Keratinocyte (primary cell): ENCODE measurements at regions not wholly inside any gene's neighbourhood (a gene's known extent, or its start where the extent isn't known, plus 50 kb on each side); places are given as distances from the start of the nearest gene placed in this dataset.

ENCODE experiments used
- DNase-seq: peaks from one replicate; pipeline ENCODE4 v3.0.0-alpha.2; 2011; ENCODE audit warnings: low read depth, missing footprints, low spot score
- FAIRE-seq: peaks from 2 replicates; lab custom pipeline; 2011; peaks lifted over from hg19 to GRCh38; lab: Jason Lieb, UNC
- H2AFZ ChIP-seq: 2 replicates; pipeline ENCODE4 v1.6.0; 2012; ENCODE audit warnings: low read length, control low read depth, inconsistent platforms; ENCODE audit not compliant: control insufficient read depth
- H3K27ac ChIP-seq: 2 replicates; pipeline ENCODE4 v1.5.1; 2011; ENCODE audit warnings: low read length; ENCODE audit not compliant: control insufficient read depth, insufficient read depth
- H3K27me3 ChIP-seq: 3 replicates; pipeline ENCODE4 v1.6.0; 2011; ENCODE audit warnings: low read length; ENCODE audit not compliant: control insufficient read depth, insufficient read depth; ENCODE audit errors: extremely low read depth
- H3K36me3 ChIP-seq, 2 experiments: 2 replicates in 1 of 2; 3 replicates in 1 of 2; pipeline ENCODE4 v1.5.1; 2011; ENCODE audit warnings: low read length in 2 of 2, mild to moderate bottlenecking in 1 of 2; ENCODE audit not compliant: control insufficient read depth in 2 of 2, insufficient read depth in 2 of 2; ENCODE audit errors: extremely low read depth in 1 of 2
- H3K4me1 ChIP-seq: 3 replicates; pipeline ENCODE4 v1.5.1; 2011; ENCODE audit warnings: low read length; ENCODE audit not compliant: control insufficient read depth, insufficient read depth; ENCODE audit errors: extremely low read depth
- H3K4me2 ChIP-seq: 3 replicates; pipeline ENCODE4 v1.6.0; 2011; ENCODE audit warnings: low read depth, low read length; ENCODE audit not compliant: control insufficient read depth, insufficient read depth; ENCODE audit errors: extremely low read depth
- H3K4me3 ChIP-seq, 3 experiments: fragments of 200-600 bp in 1 of 3; sonication (generic) in 1 of 3; 2 replicates in 2 of 3; 3 replicates in 1 of 3; pipeline ENCODE4 v1.5.1; 2011 to 2016; ENCODE audit warnings: low read length in 3 of 3, mild to moderate bottlenecking in 3 of 3, control low read depth in 2 of 3, inconsistent platforms in 1 of 3, low read depth in 1 of 3, mixed read lengths in 1 of 3, mixed run types in 1 of 3, moderate library complexity in 1 of 3; ENCODE audit not compliant: control insufficient read depth in 2 of 3, insufficient read depth in 2 of 3; ENCODE audit errors: extremely low read depth in 1 of 3
- H3K79me2 ChIP-seq: 2 replicates; pipeline ENCODE4 v1.6.0; 2012; ENCODE audit warnings: low read length; ENCODE audit not compliant: control insufficient read depth, insufficient read depth
- H3K9ac ChIP-seq: 3 replicates; pipeline ENCODE4 v1.6.0; 2011; ENCODE audit warnings: low read length; ENCODE audit not compliant: control insufficient read depth, insufficient read depth; ENCODE audit errors: extremely low read depth
- H3K9me1 ChIP-seq: 3 replicates; pipeline ENCODE4 v1.6.0; 2011; ENCODE audit warnings: low read length; ENCODE audit not compliant: control insufficient read depth, insufficient read depth; ENCODE audit errors: extremely low read depth
- H3K9me3 ChIP-seq: 2 replicates; pipeline ENCODE4 v1.5.1; 2012; ENCODE audit warnings: low read depth, low read length; ENCODE audit not compliant: control insufficient read depth
- H4K20me1 ChIP-seq: 3 replicates; pipeline ENCODE4 v1.6.0; 2011; ENCODE audit warnings: low read length; ENCODE audit not compliant: control insufficient read depth, insufficient read depth; ENCODE audit errors: extremely low read depth
- CTCF ChIP-seq, 3 experiments: IDR thresholded peaks in 1 of 3; conservative IDR thresholded peaks in 1 of 3; optimal IDR thresholded peaks in 1 of 3; 2 replicates in 2 of 3; 3 replicates in 1 of 3; pipeline versions ENCODE3 to v1.5.1; 2011; ENCODE audit warnings: low read length in 3 of 3, mild to moderate bottlenecking in 3 of 3, moderate library complexity in 2 of 3, control low read depth in 1 of 3, inconsistent platforms in 1 of 3; ENCODE audit not compliant: insufficient read depth in 2 of 3; ENCODE audit errors: extremely low read depth in 1 of 3
- EZH2 ChIP-seq: IDR thresholded peaks from one replicate; pipeline ENCODE4 v1.6.1; 2012; ENCODE audit warnings: inconsistent platforms, mild to moderate bottlenecking, low read length, moderate library complexity
- dilution Hi-C: fragments of 300-500 bp; cut with MboI; formaldehyde crosslinking; loops from one replicate; pipeline ENCODE4 v1.7.0; 2020; ENCODE audit warnings: low sequenced_read_pairs; ENCODE audit not compliant: extremely low pct_ligation_motif_present

- no peaks in the 10 kb centered on the region for H3K4me1 ChIP-seq
- no peaks in the 10 kb centered on the region for H3K27me3 ChIP-seq
- no peaks in the 10 kb centered on the region for H3K79me2 ChIP-seq
- H3K9ac ChIP-seq = no peak overlapping the region
- H3K4me2 ChIP-seq = no peak overlapping the region
- no peak overlapping the region for H3K27ac ChIP-seq
- dilution Hi-C loops = no loop called here
- no peaks in the 10 kb centered on the region for H3K9me1 ChIP-seq
- no peak overlapping the region for H2AFZ ChIP-seq
- H4K20me1 ChIP-seq = no peaks in the 10 kb centered on the region
- TF ChIP-seq CTCF (optimal IDR thresholded peaks at IDR 0.05 in 1 of 3, IDR thresholded peaks at IDR 0.05 in 1 of 3, conservative IDR thresholded peaks at IDR 0.05 in 1 of 3; ENCODE audit: extremely low read depth in 1 of 3, insufficient read depth in 2 of 3, low read length in 3 of 3) = no peak
- no peak for TF ChIP-seq EZH2
- FAIRE-seq (no peak), DNase-seq (no peak)
- H3K4me3 ChIP-seq = no peak overlapping the region
- H3K9me3 ChIP-seq = no peaks in the 10 kb centered on the region
- no peaks in the 10 kb centered on the region for H3K36me3 ChIP-seq
These were observed 274.7 kb downstream of the TUSC7 start for GRCh38 chr3:116984301-116984700.

GRCh38 chr3:116994351-116994879 lies 284.8 kb downstream of the TUSC7 start:
- H3K4me3 ChIP-seq = no peak overlapping the region
- no peaks in the 10 kb centered on the region for H3K79me2 ChIP-seq
- H3K9me1 ChIP-seq = no peaks in the 10 kb centered on the region
- no peaks in the 10 kb centered on the region for H3K9me3 ChIP-seq
- H3K4me1 ChIP-seq = no peaks in the 10 kb centered on the region
- DNase-seq (no peak), FAIRE-seq (no peak)
- no peak overlapping the region for H3K9ac ChIP-seq
- no peak overlapping the region for H3K27ac ChIP-seq
- no peaks in the 10 kb centered on the region for H3K36me3 ChIP-seq
- no peak overlapping the region for H2AFZ ChIP-seq
- H4K20me1 ChIP-seq = no peaks in the 10 kb centered on the region
- H3K4me2 ChIP-seq = no peak overlapping the region
- dilution Hi-C loops = no loop called here
- no peaks in the 10 kb centered on the region for H3K27me3 ChIP-seq
- TF ChIP-seq CTCF (optimal IDR thresholded peaks at IDR 0.05 in 1 of 3, IDR thresholded peaks at IDR 0.05 in 1 of 3, conservative IDR thresholded peaks at IDR 0.05 in 1 of 3; ENCODE audit: extremely low read depth in 1 of 3, insufficient read depth in 2 of 3, low read length in 3 of 3) (no peak), EZH2 (no peak)
